ENCODE measurements at regions not wholly inside any gene's neighbourhood (a gene's known extent, or its start where the extent isn't known, plus 50 kb on each side); places are given as distances from the start of the nearest gene placed in this dataset.

DNA sequence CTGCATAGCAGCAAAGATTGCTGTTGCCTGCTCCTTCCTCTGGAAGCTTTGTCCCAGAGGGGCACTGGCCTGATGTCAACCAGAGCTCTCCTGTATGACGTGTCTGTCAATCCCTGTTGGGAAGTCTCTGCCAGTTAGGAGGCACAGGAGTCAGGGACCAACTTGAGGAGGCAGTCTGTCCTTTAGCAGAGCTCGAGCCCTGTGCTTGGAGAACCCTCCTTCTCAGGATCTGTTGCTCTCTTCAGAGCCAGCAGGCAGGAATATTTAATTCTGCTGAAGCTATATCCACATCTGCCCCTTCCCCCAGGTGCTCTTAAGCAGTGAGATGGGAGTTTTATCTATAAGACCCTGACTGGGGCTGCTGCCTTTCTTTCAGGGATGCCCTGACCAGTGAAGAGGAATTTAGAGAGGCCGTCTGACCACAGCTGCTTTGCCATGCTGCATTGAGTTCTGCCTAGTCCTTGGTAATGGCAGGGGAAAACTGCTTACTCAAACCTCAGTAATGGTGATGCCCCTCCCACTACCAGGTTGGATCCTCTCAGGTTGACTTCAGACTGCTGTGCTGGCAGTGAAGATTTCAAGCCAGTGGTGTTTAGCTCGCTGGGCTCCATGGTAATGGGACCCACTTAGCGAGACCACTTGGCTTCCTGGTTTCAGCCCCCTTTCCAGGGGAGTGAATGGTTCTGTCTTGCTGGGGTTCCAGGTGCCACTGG, 218.6 kb upstream of the SLC38A2 start:
- ATAC-seq (no peak), FAIRE-seq (no peak), DNase-seq (ENCODE audit: low read depth in 1 of 2, low spot score in 1 of 2) (no peak)
- Histone ChIP-seq H3K4me1 (peaks cover 1% of the 10 kb centered on the region; the same call in 2 of the 3 replicates), H3K9me3 (no peaks in the 10 kb centered on the region), H3K4me2 (no peak overlapping the region), H3K4me3 (no peak overlapping the region), H3K27ac (0 out of 6 replicates have a peak overlapping the region, but pooled peaks of 1 of the 2 experiments have one; percentile 16)
- TF ChIP-seq PBX3 (IDR thresholded peaks at IDR 0.05) = no peak
- no peak for TF ChIP-seq NPAS2 (CRISPR knock-in tag; IDR thresholded peaks at IDR 0.05; ENCODE audit: borderline replicate concordance)
- TF ChIP-seq MAX (IDR thresholded peaks at IDR 0.05) = no peak
- TF ChIP-seq CBX2 (IDR thresholded peaks at IDR 0.05; ENCODE audit: borderline replicate concordance, low read depth) = no peak
- no peak for TF ChIP-seq BCL3 (IDR thresholded peaks at IDR 0.05)
- no peak for TF ChIP-seq POLR2A (IDR thresholded peaks at IDR 0.05; ENCODE audit: low read length)
- TF ChIP-seq HEYL (CRISPR knock-in tag; IDR thresholded peaks at IDR 0.05) = no peak
- TF ChIP-seq, protein P1, sequence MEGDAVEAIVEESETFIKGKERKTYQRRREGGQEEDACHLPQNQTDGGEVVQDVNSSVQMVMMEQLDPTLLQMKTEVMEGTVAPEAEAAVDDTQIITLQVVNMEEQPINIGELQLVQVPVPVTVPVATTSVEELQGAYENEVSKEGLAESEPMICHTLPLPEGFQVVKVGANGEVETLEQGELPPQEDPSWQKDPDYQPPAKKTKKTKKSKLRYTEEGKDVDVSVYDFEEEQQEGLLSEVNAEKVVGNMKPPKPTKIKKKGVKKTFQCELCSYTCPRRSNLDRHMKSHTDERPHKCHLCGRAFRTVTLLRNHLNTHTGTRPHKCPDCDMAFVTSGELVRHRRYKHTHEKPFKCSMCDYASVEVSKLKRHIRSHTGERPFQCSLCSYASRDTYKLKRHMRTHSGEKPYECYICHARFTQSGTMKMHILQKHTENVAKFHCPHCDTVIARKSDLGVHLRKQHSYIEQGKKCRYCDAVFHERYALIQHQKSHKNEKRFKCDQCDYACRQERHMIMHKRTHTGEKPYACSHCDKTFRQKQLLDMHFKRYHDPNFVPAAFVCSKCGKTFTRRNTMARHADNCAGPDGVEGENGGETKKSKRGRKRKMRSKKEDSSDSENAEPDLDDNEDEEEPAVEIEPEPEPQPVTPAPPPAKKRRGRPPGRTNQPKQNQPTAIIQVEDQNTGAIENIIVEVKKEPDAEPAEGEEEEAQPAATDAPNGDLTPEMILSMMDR (IDR thresholded peaks at IDR 0.05) = no peak
- TF ChIP-seq CEBPB (IDR thresholded peaks at IDR 0.05) = no peak
- no peak for TF ChIP-seq MAFK (IDR thresholded peaks at IDR 0.05; ENCODE audit: partially characterized antibody)
- TF ChIP-seq EP300 (IDR thresholded peaks at IDR 0.05) = no peak
- ChIA-PET POLR2A (no interaction called here), CTCF (no interaction called here)
- WGBS (ENCODE audit: missing lambda C conversion rate) = 79% methylated on average over 5 of the region's 5 CpGs

DNA sequence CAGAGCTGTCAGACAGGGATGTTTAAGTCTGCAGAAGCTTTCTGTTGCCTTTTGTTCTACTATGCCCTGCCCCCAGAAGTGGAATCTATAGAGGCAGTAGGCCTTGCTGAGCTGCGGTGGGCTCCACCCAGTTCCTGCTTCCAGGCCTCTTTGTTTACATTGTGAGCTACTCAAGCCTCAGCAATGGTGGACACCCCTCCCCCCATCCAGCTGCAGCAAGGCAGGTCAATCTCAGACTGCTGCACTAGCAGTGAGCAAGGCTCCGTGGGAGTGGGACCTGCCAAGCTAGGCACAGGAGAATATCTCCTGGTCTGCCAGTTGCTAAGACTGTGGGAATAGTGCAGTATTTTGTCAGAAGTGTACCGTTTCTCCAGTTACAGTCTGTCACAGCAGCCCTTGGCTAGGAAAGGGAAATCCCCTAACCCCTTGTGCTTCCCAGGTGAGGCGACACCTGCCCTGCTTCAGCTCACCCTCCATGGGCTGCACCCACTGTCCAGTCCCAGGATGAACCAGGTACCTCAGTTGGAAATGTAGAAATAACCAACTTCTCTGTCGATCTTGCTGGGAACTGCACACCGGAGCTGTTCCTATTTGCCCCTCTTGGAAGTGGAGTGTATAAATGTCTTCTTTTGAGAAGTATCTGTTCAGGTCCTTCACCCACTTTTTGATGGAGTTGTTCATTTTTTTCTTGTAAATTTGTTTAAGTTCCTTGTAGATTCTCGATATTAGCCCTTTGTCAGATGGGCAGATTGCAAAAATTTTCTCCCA, 213.5 kb upstream of the SLC38A2 start:
- no peak for ATAC-seq
- ChIA-PET POLR2A (no interaction called here), CTCF (interaction anchor here (0.5 kb wide), 1 partner anchor 20 kb away, joined by 3 read pairs; no protein-coding TSS in a partner anchor)
- H3K4me3 ChIP-seq = no peak overlapping the region
- WGBS (ENCODE audit: missing lambda C conversion rate) = 82% methylated on average over 7 of the region's 7 CpGs
- peaks cover 13% of the 10 kb centered on the region; the same call in 1 of the 3 replicates for H3K9me3 ChIP-seq
- peak overlapping the region; percentile 48 for H3K4me2 ChIP-seq
- peak overlapping the region; percentile 48 to 56; a peak in 4 of 6 replicates for H3K27ac ChIP-seq
- peak in 1 of 2 experiments; percentile 50 for DNase-seq (ENCODE audit: low read depth in 1 of 2, low spot score in 1 of 2)
- no peak for FAIRE-seq
- TF ChIP-seq NR3C1 (IDR thresholded peaks at IDR 0.05) (no peak), RARB (CRISPR knock-in tag; IDR thresholded peaks at IDR 0.05) (no peak), RAD21 (conservative IDR thresholded peaks at IDR 0.05 in 1 of 2, IDR thresholded peaks at IDR 0.05 in 1 of 2) (no peak), EHMT2 (IDR thresholded peaks at IDR 0.05; ENCODE audit: low read depth) (no peak), ZSCAN20 (CRISPR knock-in tag; IDR thresholded peaks at IDR 0.05) (no peak), ZFP36 (IDR thresholded peaks at IDR 0.05; ENCODE audit: borderline replicate concordance, partially characterized antibody) (no peak), ATOH8 (CRISPR knock-in tag; IDR thresholded peaks at IDR 0.05; ENCODE audit: low read depth) (no peak), MAX (IDR thresholded peaks at IDR 0.05) (no peak), HES2 (IDR thresholded peaks at IDR 0.05) (no peak), RCOR1 (IDR thresholded peaks at IDR 0.05; ENCODE audit: low read depth, low read length) (no peak), BCL3 (IDR thresholded peaks at IDR 0.05) (no peak), KDM5A (IDR thresholded peaks at IDR 0.05) (no peak), RNF2 (IDR thresholded peaks at IDR 0.05; ENCODE audit: borderline replicate concordance, low read depth) (no peak), MYC (IDR thresholded peaks at IDR 0.05; ENCODE audit: borderline replicate concordance, low read length) (no peak)
- TF ChIP-seq, protein P2, sequence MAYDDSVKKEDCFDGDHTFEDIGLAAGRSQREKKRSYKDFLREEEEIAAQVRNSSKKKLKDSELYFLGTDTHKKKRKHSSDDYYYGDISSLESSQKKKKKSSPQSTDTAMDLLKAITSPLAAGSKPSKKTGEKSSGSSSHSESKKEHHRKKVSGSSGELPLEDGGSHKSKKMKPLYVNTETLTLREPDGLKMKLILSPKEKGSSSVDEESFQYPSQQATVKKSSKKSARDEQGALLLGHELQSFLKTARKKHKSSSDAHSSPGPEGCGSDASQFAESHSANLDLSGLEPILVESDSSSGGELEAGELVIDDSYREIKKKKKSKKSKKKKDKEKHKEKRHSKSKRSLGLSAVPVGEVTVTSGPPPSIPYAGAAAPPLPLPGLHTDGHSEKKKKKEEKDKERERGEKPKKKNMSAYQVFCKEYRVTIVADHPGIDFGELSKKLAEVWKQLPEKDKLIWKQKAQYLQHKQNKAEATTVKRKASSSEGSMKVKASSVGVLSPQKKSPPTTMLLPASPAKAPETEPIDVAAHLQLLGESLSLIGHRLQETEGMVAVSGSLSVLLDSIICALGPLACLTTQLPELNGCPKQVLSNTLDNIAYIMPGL (CRISPR knock-in tag; IDR thresholded peaks at IDR 0.05; ENCODE audit: borderline replicate concordance) = no peak
- peaks cover 8% of the 10 kb centered on the region; the same call in 2 of the 3 replicates for H3K4me1 ChIP-seq

Data from A549 (cell line).